ENCODE measurements at regions not wholly inside any gene's neighbourhood (a gene's known extent, or its start where the extent isn't known, plus 50 kb on each side); places are given as distances from the start of the nearest gene placed in this dataset.
"Not testable (repeated sequence)": the region's sequence is repeated elsewhere in the genome, so short reads cannot be mapped to it uniquely, and the experiment has no call there.

- intact Hi-C loops (cut with DNase I) = no loop called here
- ATAC-seq = no peak
These were observed 126.8 kb upstream of the THBS2 start for GRCh38 chr6:169380493-169380892.

GRCh38 chr6:169379495-169380070 is 125.9 kb upstream of the THBS2 start:
- intact Hi-C loops (cut with DNase I) = no loop called here

More at GRCh38 chr6:169380493-169380892, 126.8 kb upstream of the THBS2 start:
- DNase-seq = no peak

GRCh38 chr6:169378620-169379381 is 125.2 kb upstream of the THBS2 start:
- no peak for DNase-seq
- intact Hi-C loops (cut with DNase I) = no loop called here
- no peak for ATAC-seq

More at GRCh38 chr6:169379495-169380070, 125.9 kb upstream of the THBS2 start:
- no peak for ATAC-seq
- no peak for DNase-seq

- intact Hi-C loops (cut with DNase I) = no loop called here
- no peak for ATAC-seq
- DNase-seq = no peak
These were observed 122.8 kb upstream of the THBS2 start for GRCh38 chr6:169376458-169376857.

- intact Hi-C loops (cut with DNase I) = no loop called here
- ATAC-seq = no peak
These were observed 118.9 kb upstream of the THBS2 start for GRCh38 chr6:169372589-169372988.

GRCh38 chr6:169371344-169372127 is 117.9 kb upstream of the THBS2 start:
- intact Hi-C loops (cut with DNase I) = no loop called here
- ATAC-seq (no peak), DNase-seq (no peak)

More at GRCh38 chr6:169372589-169372988, 118.9 kb upstream of the THBS2 start:
- no peak for DNase-seq

- intact Hi-C loops (cut with DNase I) = no loop called here
- ATAC-seq = no peak
- DNase-seq = no peak
These were observed 117.2 kb upstream of the THBS2 start for GRCh38 chr6:169370666-169371343.

GRCh38 chr6:169370054-169370453 is 116.4 kb upstream of the THBS2 start:
- DNase-seq (no peak), ATAC-seq (no peak)
- intact Hi-C loops (cut with DNase I) = no loop called here

- DNase-seq (no peak), ATAC-seq (no peak)
- intact Hi-C loops (cut with DNase I) = no loop called here
These were observed 114.6 kb upstream of the THBS2 start for GRCh38 chr6:169368200-169368599.

- intact Hi-C loops (cut with DNase I) = no loop called here
- no peak for ATAC-seq
- no peak for DNase-seq
These were observed 113.9 kb upstream of the THBS2 start for GRCh38 chr6:169367507-169367906.

- ATAC-seq (no peak), DNase-seq (no peak)
- intact Hi-C loops (cut with DNase I) = no loop called here
These were observed 112.7 kb upstream of the THBS2 start for GRCh38 chr6:169366258-169366901.

- ATAC-seq (no peak), DNase-seq (no peak)
- intact Hi-C loops (cut with DNase I) = no loop called here
These were observed 112.1 kb upstream of the THBS2 start for GRCh38 chr6:169365567-169366257.

GRCh38 chr6:169363590-169363989 is 109.9 kb upstream of the THBS2 start:
- intact Hi-C loops (cut with DNase I) = no loop called here
- DNase-seq (no peak), ATAC-seq (no peak)

- ATAC-seq (no peak), DNase-seq (no peak)
- intact Hi-C loops (cut with DNase I) = no loop called here
These were observed 109.0 kb upstream of the THBS2 start for GRCh38 chr6:169362501-169363121.

GRCh38 chr6:169355001-169355400 is 101.4 kb upstream of the THBS2 start:
- DNase-seq; ATAC-seq; intact Hi-C loops (cut with DNase I): not testable (repeated sequence)

GRCh38 chr6:169345146-169345545 is 91.5 kb upstream of the THBS2 start:
- ATAC-seq (no peak), DNase-seq (no peak)
- intact Hi-C loops (cut with DNase I) = no loop called here

- no peak for DNase-seq
- intact Hi-C loops (cut with DNase I) = no loop called here
- ATAC-seq = peak; percentile 41 to 47
These were observed 91.1 kb upstream of the THBS2 start for GRCh38 chr6:169344750-169345065.

All from left cardiac atrium (tissue), 4 donors.